Calu3 (cell line): ENCODE measurements at regions not wholly inside any gene's neighbourhood (a gene's known extent, or its start where the extent isn't known, plus 50 kb on each side); places are given as distances from the start of the nearest gene placed in this dataset.

Source experiments
- BruUV-seq: library from RNA; stranded (reverse); fragments of 400-500 nt; replicated peaks from 2 replicates; lab custom pipeline; 2021; lab: Mats Ljungman, UMichigan
- CTCF ChIA-PET: fragments of 300-600 bp; sonication (Branson Sonifier 250); formaldehyde crosslinking; loops from one replicate; lab custom pipeline; 2022; ENCODE audit warnings: antibody characterized with exemption; lab: Charles Lee
- DNase-seq: peaks from one replicate; pipeline ENCODE4 v3.0.0; 2022
- H3K27ac Mint-ChIP-seq: one replicate; pipeline ENCODE4 v1.8.0; 2022; ENCODE audit warnings: mixed read lengths; ENCODE audit not compliant: unreplicated experiment
- H3K27me3 Mint-ChIP-seq: one replicate; pipeline ENCODE4 v1.8.0; 2022; ENCODE audit warnings: mixed read lengths; ENCODE audit not compliant: unreplicated experiment
- H3K36me3 Mint-ChIP-seq: one replicate; pipeline ENCODE4 v1.8.0; 2022; ENCODE audit warnings: mild to moderate bottlenecking, moderate library complexity, mixed read lengths; ENCODE audit not compliant: insufficient read depth, unreplicated experiment
- H3K4me1 Mint-ChIP-seq: one replicate; pipeline ENCODE4 v1.8.0; 2022; ENCODE audit warnings: mild to moderate bottlenecking, low read depth, mixed read lengths; ENCODE audit not compliant: unreplicated experiment
- H3K4me3 Mint-ChIP-seq: one replicate; pipeline ENCODE4 v1.8.0; 2022; ENCODE audit warnings: mild to moderate bottlenecking, low read depth, moderate library complexity, mixed read lengths; ENCODE audit not compliant: unreplicated experiment
- H3K9me3 Mint-ChIP-seq: one replicate; pipeline ENCODE4 v1.8.0; 2022; ENCODE audit warnings: low read depth, mixed read lengths; ENCODE audit not compliant: unreplicated experiment
- CTCF ChIP-seq: fragments of 200-600 bp; IDR thresholded peaks from one replicate; pipeline ENCODE4 v1.8.0; 2022; ENCODE audit warnings: antibody characterized with exemption; ENCODE audit not compliant: unreplicated experiment
- intact Hi-C: fragments of 100-400 bp; cut with micrococcal nuclease; formaldehyde crosslinking; loops from one replicate; pipeline ENCODE4 v1.10.0; 2022; ENCODE audit not compliant: unreplicated experiment

- no peak for DNase-seq
- BruUV-seq: no TSS peak
- no peak overlapping the region for H3K4me3 Mint-ChIP-seq
- no peaks in the 10 kb centered on the region for H3K4me1 Mint-ChIP-seq
- no peak for TF ChIP-seq CTCF
- CTCF ChIA-PET: no interaction called here
- no peaks in the 10 kb centered on the region for H3K36me3 Mint-ChIP-seq
- no peaks in the 10 kb centered on the region for H3K9me3 Mint-ChIP-seq
- intact Hi-C loops: no loop called here
- H3K27me3 Mint-ChIP-seq: peaks cover 68% of the 10 kb centered on the region
- no peak overlapping the region for H3K27ac Mint-ChIP-seq
Observed at GRCh38 chr1:17946434-17946833, 161.2 kb upstream of the IGSF21 start.

GRCh38 chr1:17948594-17948993 is 159.0 kb upstream of the IGSF21 start:
- no peaks in the 10 kb centered on the region for H3K4me1 Mint-ChIP-seq
- intact Hi-C loops: no loop called here
- no peak overlapping the region for H3K27ac Mint-ChIP-seq
- CTCF ChIA-PET: no interaction called here
- BruUV-seq: no TSS peak
- H3K4me3 Mint-ChIP-seq: no peak overlapping the region
- TF ChIP-seq CTCF: no peak
- no peaks in the 10 kb centered on the region for H3K9me3 Mint-ChIP-seq
- H3K27me3 Mint-ChIP-seq: peaks cover 75% of the 10 kb centered on the region
- no peak for DNase-seq
- H3K36me3 Mint-ChIP-seq: no peaks in the 10 kb centered on the region

- CTCF ChIA-PET: no interaction called here
- Mint-ChIP-seq H3K4me1 (no peaks in the 10 kb centered on the region), H3K36me3 (no peaks in the 10 kb centered on the region), H3K4me3 (no peak overlapping the region), H3K27ac (no peak overlapping the region), H3K27me3 (peaks cover 82% of the 10 kb centered on the region), H3K9me3 (no peaks in the 10 kb centered on the region)
- intact Hi-C loops: no loop called here
- BruUV-seq: no TSS peak
- no peak for TF ChIP-seq CTCF
- no peak for DNase-seq
Observed at GRCh38 chr1:17949511-17949910, 158.1 kb upstream of the IGSF21 start.

DNA sequence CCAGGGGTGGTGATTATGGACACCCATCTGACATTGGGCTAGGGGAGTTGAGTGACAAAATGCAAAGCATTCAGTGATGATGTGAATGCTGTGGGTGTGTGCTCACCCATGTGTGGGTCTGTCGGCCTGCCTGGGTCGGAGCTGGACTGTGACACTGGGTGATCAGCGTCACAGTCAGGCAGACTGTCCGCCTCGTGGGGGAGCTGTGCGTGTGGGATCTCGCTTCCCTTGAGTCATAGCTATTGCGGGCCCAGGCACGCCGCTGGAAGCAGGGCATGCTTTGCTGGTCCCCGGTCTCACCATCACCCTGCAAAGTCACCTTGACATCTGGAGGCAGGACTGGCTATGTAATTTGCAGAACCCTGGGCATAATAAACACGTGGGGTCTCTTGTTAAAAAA is 156.9 kb upstream of the IGSF21 start:
- H3K27me3 Mint-ChIP-seq: peaks cover 78% of the 10 kb centered on the region
- CTCF ChIA-PET: no interaction called here
- H3K27ac Mint-ChIP-seq: no peak overlapping the region
- no peaks in the 10 kb centered on the region for H3K4me1 Mint-ChIP-seq
- TF ChIP-seq CTCF: no peak
- intact Hi-C loops: no loop called here
- H3K9me3 Mint-ChIP-seq: no peaks in the 10 kb centered on the region
- no peak for DNase-seq
- no TSS peak for BruUV-seq
- no peaks in the 10 kb centered on the region for H3K36me3 Mint-ChIP-seq
- H3K4me3 Mint-ChIP-seq: no peak overlapping the region
